Spleen (tissue), 11 donors: ENCODE measurements at regions not wholly inside any gene's neighbourhood (a gene's known extent, or its start where the extent isn't known, plus 50 kb on each side); places are given as distances from the start of the nearest gene placed in this dataset.
A peak's percentile ranks its signal among the peaks of the same experiment; 100 is the strongest.

Experiments used
- DNase-seq: peaks from one replicate; pipeline ENCODE4 v3.0.0-alpha.2; 2020
- H3K27ac ChIP-seq, 8 donors: fragments of 200-600 bp; sonication (generic) in 7 of 8; 1 replicate in 4 of 8; 2 replicates in 4 of 8; pipeline versions ENCODE4 v1.5.0 to v1.8.0; 2016 to 2021; ENCODE audit warnings: inconsistent platforms in 4 of 8, mild to moderate bottlenecking in 4 of 8, moderate library complexity in 1 of 8
- H3K27me3 ChIP-seq, 7 donors: fragments of 200-600 bp; sonication (generic) in 6 of 7; replicated peaks in 1 of 7; 1 replicate in 4 of 7; 2 replicates in 3 of 7; pipeline versions ENCODE4 v1.5.0 to v1.8.0; 2016 to 2021; ENCODE audit warnings: inconsistent platforms in 3 of 7, mild to moderate bottlenecking in 1 of 7
- H3K36me3 ChIP-seq, 6 donors: fragments of 200-600 bp; sonication (generic) in 5 of 6; 1 replicate in 4 of 6; 2 replicates in 2 of 6; pipeline versions ENCODE4 v1.5.0 to v1.8.0; 2016 to 2021; ENCODE audit warnings: inconsistent platforms in 2 of 6
- H3K4me1 ChIP-seq, 6 donors: fragments of 200-600 bp; sonication (generic) in 5 of 6; 1 replicate in 3 of 6; 2 replicates in 3 of 6; pipeline versions ENCODE4 v1.5.0 to v1.8.0; 2016 to 2021; ENCODE audit warnings: inconsistent platforms in 3 of 6
- H3K4me3 ChIP-seq, 8 donors: fragments of 200-600 bp; sonication (generic) in 7 of 8; 1 replicate in 4 of 8; 2 replicates in 4 of 8; pipeline versions ENCODE4 v1.5.0 to v1.8.0; 2016 to 2021; ENCODE audit warnings: inconsistent platforms in 4 of 8, mild to moderate bottlenecking in 4 of 8, moderate library complexity in 2 of 8
- H3K9me3 ChIP-seq, 8 donors: fragments of 200-600 bp; sonication (generic) in 7 of 8; 1 replicate in 4 of 8; 2 replicates in 4 of 8; pipeline versions ENCODE4 v1.5.0 to v1.8.0; 2016 to 2021; ENCODE audit warnings: inconsistent platforms in 4 of 8
- POLR2A ChIP-seq, 3 donors: fragments of 450-650 bp; IDR thresholded peaks; one replicate each; pipeline ENCODE4 v1.5.1; 2017; ENCODE audit warnings: antibody characterized with exemption in 3 of 3, mild to moderate bottlenecking in 1 of 3
- POLR2AphosphoS5 ChIP-seq, 3 donors: sonication (generic); formaldehyde crosslinking; IDR thresholded peaks; one replicate each; pipeline ENCODE4 v1.5.1; 2017; ENCODE audit warnings: antibody characterized with exemption in 3 of 3
- WGBS, 5 donors: extraction: QIAGEN DNeasy Blood & Tissue Kit in 3 of 5; methylation state at CpG; one replicate each; pipeline versions ENCODE4 v1.1.5 to v1.1.7; 2013 to 2018; 5-methylcytosine and 5-hydroxymethylcytosine counted together
- intact Hi-C: fragments of 100-400 bp; cut with DNase I; formaldehyde crosslinking; loops from one replicate; pipeline ENCODE4 v1.15.0; 2023; ENCODE audit warnings: low total_unique reads
- TF ChIP-seq, protein P1 (sequence below), 11 experiments: fragments of 200-600 bp in 7 of 11; fragments of 450-650 bp in 4 of 11; sonication (generic) in 4 of 11; IDR thresholded peaks in 8 of 11; conservative IDR thresholded peaks in 3 of 11; 1 replicate in 7 of 11; 2 replicates in 4 of 11; pipeline versions ENCODE4 v1.4.0 to v1.8.0; 2016 to 2021; ENCODE audit warnings: antibody characterized with exemption in 11 of 11, inconsistent platforms in 4 of 11, mild to moderate bottlenecking in 1 of 11
- donor health status: healthy with polysubstance abuse.
- donor health status: DM: no; HTN: no; CAD: no; lungs with moderate emphysema.
- donor health status: DM: no; HTN: no; CAD: no.
- donor health status: Bipolar disorder and iron deficiency.
- donor health status: healthy.
- donor health status: DM: no; HTN: no; CAD: no.
- donor health status: DM: yes; HTN: yes; CAD: no.

DNA sequence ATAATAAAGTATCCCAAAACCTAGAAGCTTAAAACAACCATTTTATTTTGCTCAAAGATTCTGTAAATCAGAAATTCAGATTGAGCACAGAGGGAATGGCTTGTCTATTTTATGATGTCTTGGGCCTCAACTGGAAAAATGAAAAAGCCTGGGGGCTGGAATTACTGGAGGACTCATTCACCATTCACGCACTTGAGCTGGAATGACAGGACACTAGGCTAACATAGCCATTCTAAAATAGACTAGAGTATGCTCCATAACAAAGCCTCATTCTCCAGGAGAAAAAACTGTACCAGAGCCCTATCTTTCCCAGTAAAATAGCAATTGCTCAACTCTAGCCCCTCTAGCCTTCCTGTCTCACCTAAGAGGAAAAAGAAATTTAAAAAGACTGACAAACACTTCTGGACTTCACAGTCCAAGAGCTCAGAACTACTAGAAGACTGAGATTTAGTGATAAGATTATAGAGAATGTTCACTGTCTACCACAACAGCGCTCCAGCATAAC, 145.4 kb upstream of the BTBD3 start:
- 84 to 98% (median 88%) methylated on average over 2 of the region's 2 CpGs for WGBS, 5 donors
- H3K27ac ChIP-seq, result no peak overlapping the region
- TF ChIP-seq POLR2AphosphoS5 (IDR thresholded peaks at IDR 0.05), result no peak
- TF ChIP-seq, protein P1, sequence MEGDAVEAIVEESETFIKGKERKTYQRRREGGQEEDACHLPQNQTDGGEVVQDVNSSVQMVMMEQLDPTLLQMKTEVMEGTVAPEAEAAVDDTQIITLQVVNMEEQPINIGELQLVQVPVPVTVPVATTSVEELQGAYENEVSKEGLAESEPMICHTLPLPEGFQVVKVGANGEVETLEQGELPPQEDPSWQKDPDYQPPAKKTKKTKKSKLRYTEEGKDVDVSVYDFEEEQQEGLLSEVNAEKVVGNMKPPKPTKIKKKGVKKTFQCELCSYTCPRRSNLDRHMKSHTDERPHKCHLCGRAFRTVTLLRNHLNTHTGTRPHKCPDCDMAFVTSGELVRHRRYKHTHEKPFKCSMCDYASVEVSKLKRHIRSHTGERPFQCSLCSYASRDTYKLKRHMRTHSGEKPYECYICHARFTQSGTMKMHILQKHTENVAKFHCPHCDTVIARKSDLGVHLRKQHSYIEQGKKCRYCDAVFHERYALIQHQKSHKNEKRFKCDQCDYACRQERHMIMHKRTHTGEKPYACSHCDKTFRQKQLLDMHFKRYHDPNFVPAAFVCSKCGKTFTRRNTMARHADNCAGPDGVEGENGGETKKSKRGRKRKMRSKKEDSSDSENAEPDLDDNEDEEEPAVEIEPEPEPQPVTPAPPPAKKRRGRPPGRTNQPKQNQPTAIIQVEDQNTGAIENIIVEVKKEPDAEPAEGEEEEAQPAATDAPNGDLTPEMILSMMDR (IDR thresholded peaks at IDR 0.05 in 8 of 11, conservative IDR thresholded peaks at IDR 0.05 in 3 of 11), result no peak
- no peak for TF ChIP-seq POLR2A (IDR thresholded peaks at IDR 0.05)
- peaks cover 0 to 19% (median 13%) of the 10 kb centered on the region in 8 donors for H3K9me3 ChIP-seq
- H3K4me3 ChIP-seq, result no peak overlapping the region
- H3K4me1 ChIP-seq, result no peaks in the 10 kb centered on the region
- no peaks in the 10 kb centered on the region for H3K27me3 ChIP-seq
- no peak for DNase-seq
- intact Hi-C loops, result no loop called here
- H3K36me3 ChIP-seq, result no peaks in the 10 kb centered on the region

DNA sequence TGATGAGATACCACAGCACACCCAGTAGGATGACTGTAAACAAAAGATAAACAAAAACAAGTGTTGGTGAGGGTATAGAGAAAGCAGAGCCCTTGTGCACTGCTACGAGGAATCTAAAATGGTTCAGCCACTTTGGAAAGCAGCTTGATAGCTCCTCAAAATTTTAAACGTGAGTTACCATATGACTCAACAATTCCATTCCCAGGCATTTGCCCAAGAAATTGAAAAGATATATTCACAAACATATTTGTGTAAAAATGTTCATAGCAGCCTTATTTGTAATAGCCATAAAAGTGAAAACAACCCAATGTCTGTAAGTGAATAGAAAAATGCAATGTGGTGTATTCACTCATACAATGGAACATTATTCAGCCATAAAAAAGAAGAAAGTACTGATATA, 141.0 kb upstream of the BTBD3 start:
- DNase-seq, result no peak
- no peak overlapping the region for H3K27ac ChIP-seq
- no peak overlapping the region for H3K4me3 ChIP-seq
- peaks cover 0 to 19% (median 13%) of the 10 kb centered on the region in 8 donors for H3K9me3 ChIP-seq
- 79 to 95% (median 85%) methylated on average over 2 of the region's 2 CpGs for WGBS, 5 donors
- intact Hi-C loops, result no loop called here
- H3K4me1 ChIP-seq, result peaks cover 0 to 7% (median 0%) of the 10 kb centered on the region in 6 donors
- no peaks in the 10 kb centered on the region for H3K27me3 ChIP-seq
- H3K36me3 ChIP-seq, result no peaks in the 10 kb centered on the region
- TF ChIP-seq, protein P1 (IDR thresholded peaks at IDR 0.05 in 8 of 11, conservative IDR thresholded peaks at IDR 0.05 in 3 of 11), result no peak
- TF ChIP-seq POLR2AphosphoS5 (IDR thresholded peaks at IDR 0.05), result no peak
- TF ChIP-seq POLR2A (IDR thresholded peaks at IDR 0.05), result no peak

DNA sequence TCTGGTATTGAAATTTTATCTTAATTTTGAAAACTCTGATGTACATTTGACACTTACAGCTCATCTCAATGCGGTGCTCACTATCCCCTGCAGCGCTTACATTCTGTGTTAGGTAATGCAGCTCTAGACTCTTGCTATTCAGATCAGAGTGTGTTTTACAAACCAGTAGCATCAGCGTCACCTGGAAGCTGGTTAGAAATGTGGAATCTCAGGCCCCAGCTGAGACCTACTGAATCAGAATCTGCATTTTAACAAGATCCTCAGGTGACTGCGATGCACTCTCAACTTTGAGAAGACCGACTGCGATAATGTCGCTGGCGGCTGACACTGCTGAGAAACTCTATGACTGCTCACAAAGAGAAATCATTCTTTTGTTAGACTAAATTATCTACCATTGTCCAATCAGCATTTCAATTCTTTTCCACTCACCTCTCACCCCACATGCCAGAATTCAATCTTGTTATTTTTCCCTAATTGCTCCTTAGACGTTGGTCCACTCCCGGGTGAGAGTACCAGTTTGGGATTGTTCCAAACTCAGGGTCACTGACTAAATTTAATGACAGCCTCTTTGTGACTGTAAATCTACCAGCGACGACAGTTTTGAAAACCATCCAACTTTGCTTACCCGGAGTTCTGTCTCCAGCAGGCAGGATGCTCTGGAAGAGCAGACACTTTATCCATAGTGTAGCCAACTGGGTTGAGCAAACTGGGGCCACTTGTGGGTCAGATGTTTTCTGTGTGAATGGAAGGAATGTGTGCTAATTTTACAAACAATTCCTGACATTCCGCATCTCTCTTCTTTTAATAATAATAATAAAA, 140.1 kb upstream of the BTBD3 start:
- peak overlapping the region in 1 of 8 donors; percentile 23 for H3K27ac ChIP-seq
- H3K27me3 ChIP-seq, result no peaks in the 10 kb centered on the region
- intact Hi-C loops, result no loop called here
- H3K9me3 ChIP-seq, result peaks cover 0 to 17% (median 10%) of the 10 kb centered on the region in 8 donors
- no peak for DNase-seq
- H3K4me3 ChIP-seq, result no peak overlapping the region
- WGBS, 5 donors, result 62 to 75% (median 66%) methylated on average over 14 of the region's 14 CpGs
- no peaks in the 10 kb centered on the region for H3K36me3 ChIP-seq
- H3K4me1 ChIP-seq, result peaks cover 0 to 7% (median 0%) of the 10 kb centered on the region in 6 donors
- no peak for TF ChIP-seq POLR2AphosphoS5 (IDR thresholded peaks at IDR 0.05)
- TF ChIP-seq, protein P1 (IDR thresholded peaks at IDR 0.05 in 8 of 11, conservative IDR thresholded peaks at IDR 0.05 in 3 of 11), result no peak
- TF ChIP-seq POLR2A (IDR thresholded peaks at IDR 0.05), result no peak

DNA sequence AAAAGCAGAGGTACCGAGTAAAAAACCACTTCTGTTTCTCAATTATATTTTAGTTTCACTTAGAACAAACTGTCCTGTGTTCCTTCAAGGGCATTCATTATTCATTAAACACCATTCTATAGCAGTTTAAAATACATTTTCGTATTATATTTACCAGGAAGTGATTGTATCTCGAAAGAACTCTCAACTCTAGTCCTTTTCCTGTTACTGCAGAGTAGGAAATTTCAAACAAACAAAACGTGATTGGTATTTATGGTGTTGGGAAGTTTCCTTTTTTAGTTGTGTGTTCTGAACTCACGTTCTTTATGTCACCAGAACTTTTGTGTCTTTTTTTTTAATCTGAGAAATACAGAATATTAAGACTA, 139.5 kb upstream of the BTBD3 start:
- TF ChIP-seq POLR2AphosphoS5 (IDR thresholded peaks at IDR 0.05) (no peak), POLR2A (IDR thresholded peaks at IDR 0.05) (no peak)
- TF ChIP-seq, protein P1 (IDR thresholded peaks at IDR 0.05 in 8 of 11, conservative IDR thresholded peaks at IDR 0.05 in 3 of 11), result no peak
- no peaks in the 10 kb centered on the region for H3K27me3 ChIP-seq
- peaks cover 0 to 11% (median 7%) of the 10 kb centered on the region in 8 donors for H3K9me3 ChIP-seq
- DNase-seq, result no peak
- H3K36me3 ChIP-seq, result no peaks in the 10 kb centered on the region
- peaks cover 0 to 7% (median 0%) of the 10 kb centered on the region in 6 donors for H3K4me1 ChIP-seq
- intact Hi-C loops, result no loop called here
- WGBS, 5 donors, result 8 to 22% (median 17%) methylated on average over 5 of the region's 5 CpGs
- peak overlapping the region in 1 of 8 donors; percentile 23 for H3K27ac ChIP-seq
- H3K4me3 ChIP-seq, result no peak overlapping the region
